OCI-LY7 (cell line): ENCODE measurements at regions not wholly inside any gene's neighbourhood (a gene's known extent, or its start where the extent isn't known, plus 50 kb on each side); places are given as distances from the start of the nearest gene placed in this dataset.

Experiments used
- EZH2phosphoT487 ChIP-seq: fragments of 200-600 bp; sonication (generic); IDR thresholded peaks from 2 replicates; pipeline ENCODE4 v1.6.1; 2018; ENCODE audit warnings: low read depth, borderline replicate concordance, mild to moderate bottlenecking, mixed run types, antibody characterized with exemption, low read length, moderate library complexity, mixed read lengths
- TF ChIP-seq, protein P1 (sequence below): fragments of 200-600 bp; sonication (generic); conservative IDR thresholded peaks from 2 replicates; pipeline ENCODE4 v1.5.1; 2014; ENCODE audit warnings: mild to moderate bottlenecking, antibody characterized with exemption, low read length, moderate library complexity, mixed read lengths

DNA sequence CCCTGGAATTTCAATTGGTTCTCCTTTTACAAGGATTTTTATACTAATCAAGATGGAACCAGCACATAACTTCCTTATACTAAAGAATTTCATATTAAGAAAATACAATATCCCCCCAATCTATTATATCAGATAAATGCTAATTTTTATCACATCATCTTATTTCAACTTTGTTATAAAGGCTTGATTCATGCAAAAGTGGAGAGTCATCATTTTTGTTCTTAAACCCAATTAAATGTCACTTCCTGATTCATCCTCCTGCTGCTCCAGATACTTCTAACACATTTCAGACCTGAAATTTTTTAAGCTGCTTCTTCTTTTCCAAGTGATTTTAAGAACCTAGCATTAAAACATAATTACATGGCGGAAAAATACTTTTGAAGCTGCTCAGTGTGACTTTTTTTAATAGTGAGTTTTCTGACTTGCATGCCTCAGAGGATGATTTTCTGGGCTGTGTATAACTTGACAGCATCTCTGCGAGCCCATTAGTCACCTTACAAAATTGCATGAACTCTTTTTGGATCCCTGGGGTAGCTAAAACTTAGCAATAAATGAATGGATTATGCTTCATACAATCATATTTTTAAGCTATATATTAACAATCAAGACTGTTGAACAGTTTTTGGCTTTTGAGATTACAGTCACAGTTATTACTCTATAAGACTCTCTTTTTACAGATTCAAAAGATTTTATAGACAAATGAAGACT lies 134.1 kb downstream of the ELOVL4 start:
- TF ChIP-seq, protein P1, sequence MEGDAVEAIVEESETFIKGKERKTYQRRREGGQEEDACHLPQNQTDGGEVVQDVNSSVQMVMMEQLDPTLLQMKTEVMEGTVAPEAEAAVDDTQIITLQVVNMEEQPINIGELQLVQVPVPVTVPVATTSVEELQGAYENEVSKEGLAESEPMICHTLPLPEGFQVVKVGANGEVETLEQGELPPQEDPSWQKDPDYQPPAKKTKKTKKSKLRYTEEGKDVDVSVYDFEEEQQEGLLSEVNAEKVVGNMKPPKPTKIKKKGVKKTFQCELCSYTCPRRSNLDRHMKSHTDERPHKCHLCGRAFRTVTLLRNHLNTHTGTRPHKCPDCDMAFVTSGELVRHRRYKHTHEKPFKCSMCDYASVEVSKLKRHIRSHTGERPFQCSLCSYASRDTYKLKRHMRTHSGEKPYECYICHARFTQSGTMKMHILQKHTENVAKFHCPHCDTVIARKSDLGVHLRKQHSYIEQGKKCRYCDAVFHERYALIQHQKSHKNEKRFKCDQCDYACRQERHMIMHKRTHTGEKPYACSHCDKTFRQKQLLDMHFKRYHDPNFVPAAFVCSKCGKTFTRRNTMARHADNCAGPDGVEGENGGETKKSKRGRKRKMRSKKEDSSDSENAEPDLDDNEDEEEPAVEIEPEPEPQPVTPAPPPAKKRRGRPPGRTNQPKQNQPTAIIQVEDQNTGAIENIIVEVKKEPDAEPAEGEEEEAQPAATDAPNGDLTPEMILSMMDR = no peak
- TF ChIP-seq EZH2phosphoT487 = no peak
